Mesothelial cell of epicardium (in vitro differentiated cells): ENCODE measurements at regions not wholly inside any gene's neighbourhood (a gene's known extent, or its start where the extent isn't known, plus 50 kb on each side); places are given as distances from the start of the nearest gene placed in this dataset.

Source experiments
- DNase-seq, 2 experiments: peaks; one replicate each; pipeline ENCODE4 v3.0.0; 2021; ENCODE audit warnings: low spot score in 2 of 2; ENCODE audit not compliant: unreplicated experiment in 2 of 2
- H3K27ac Mint-ChIP-seq: 2 replicates; pipeline ENCODE4 v1.8.0; 2021; ENCODE audit warnings: mixed read lengths
- H3K27me3 Mint-ChIP-seq: 2 replicates; pipeline ENCODE4 v1.8.0; 2021; ENCODE audit warnings: low read depth, mixed read lengths
- H3K36me3 Mint-ChIP-seq: 2 replicates; pipeline ENCODE4 v1.8.0; 2021; ENCODE audit warnings: mixed read lengths
- H3K4me1 Mint-ChIP-seq: 2 replicates; pipeline ENCODE4 v1.8.0; 2021; ENCODE audit warnings: mixed read lengths
- H3K4me3 Mint-ChIP-seq: 2 replicates; pipeline ENCODE4 v1.8.0; 2021; ENCODE audit warnings: mild to moderate bottlenecking, moderate library complexity, mixed read lengths
- H3K9me3 Mint-ChIP-seq: 2 replicates; pipeline ENCODE4 v1.8.0; 2021; ENCODE audit warnings: mixed read lengths
- TF ChIP-seq, protein P1 (sequence below): fragments of 200-600 bp; sonication (generic); IDR thresholded peaks from one replicate; pipeline ENCODE4 v1.5.0; 2021; ENCODE audit warnings: antibody characterized with exemption; ENCODE audit not compliant: unreplicated experiment

DNA sequence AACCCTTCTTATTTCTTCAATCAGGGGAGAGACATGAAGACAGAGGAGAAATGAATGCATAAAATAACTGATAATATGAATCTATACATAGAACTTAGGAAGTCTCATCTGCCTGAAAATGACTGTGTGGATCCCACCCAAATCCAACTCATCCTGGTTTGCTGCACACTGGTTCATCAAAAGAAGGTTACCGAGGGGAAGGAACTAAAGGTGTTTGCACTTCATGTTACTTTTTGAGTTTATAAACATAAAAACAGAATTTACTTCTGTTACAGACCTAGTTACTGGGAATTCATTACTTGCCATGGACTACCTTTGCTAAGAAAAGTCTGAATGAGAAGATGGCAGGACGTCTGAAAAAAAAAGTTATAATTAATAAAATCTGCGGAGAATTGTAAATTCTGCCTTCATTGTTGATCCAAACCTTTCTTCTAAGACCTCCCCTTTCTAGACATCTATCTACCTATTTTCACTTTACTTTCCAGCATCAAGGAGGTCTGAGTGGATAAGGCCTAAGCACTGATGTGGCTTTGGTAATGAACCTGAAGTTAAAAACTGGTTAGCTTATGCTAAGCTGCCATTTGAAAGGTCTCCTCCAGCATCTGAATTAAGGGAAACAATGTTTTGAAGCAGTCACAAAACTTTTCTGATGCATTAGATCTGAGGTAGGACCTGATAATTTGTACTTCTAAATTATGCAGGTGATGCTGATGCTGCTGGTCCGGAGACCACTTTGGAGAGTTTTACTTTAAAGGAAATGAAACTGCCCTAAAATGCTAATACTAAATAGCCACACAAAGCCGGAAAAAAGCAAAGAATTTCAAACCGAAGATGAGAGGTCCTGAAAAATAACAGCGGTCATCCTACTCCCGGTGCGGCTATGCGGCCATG lies 84.0 kb downstream of the HFE start:
- peak overlapping the region; percentile 88 for H3K4me3 Mint-ChIP-seq
- no peaks in the 10 kb centered on the region for H3K27me3 Mint-ChIP-seq
- TF ChIP-seq, protein P1, sequence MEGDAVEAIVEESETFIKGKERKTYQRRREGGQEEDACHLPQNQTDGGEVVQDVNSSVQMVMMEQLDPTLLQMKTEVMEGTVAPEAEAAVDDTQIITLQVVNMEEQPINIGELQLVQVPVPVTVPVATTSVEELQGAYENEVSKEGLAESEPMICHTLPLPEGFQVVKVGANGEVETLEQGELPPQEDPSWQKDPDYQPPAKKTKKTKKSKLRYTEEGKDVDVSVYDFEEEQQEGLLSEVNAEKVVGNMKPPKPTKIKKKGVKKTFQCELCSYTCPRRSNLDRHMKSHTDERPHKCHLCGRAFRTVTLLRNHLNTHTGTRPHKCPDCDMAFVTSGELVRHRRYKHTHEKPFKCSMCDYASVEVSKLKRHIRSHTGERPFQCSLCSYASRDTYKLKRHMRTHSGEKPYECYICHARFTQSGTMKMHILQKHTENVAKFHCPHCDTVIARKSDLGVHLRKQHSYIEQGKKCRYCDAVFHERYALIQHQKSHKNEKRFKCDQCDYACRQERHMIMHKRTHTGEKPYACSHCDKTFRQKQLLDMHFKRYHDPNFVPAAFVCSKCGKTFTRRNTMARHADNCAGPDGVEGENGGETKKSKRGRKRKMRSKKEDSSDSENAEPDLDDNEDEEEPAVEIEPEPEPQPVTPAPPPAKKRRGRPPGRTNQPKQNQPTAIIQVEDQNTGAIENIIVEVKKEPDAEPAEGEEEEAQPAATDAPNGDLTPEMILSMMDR: no peak
- DNase-seq: no peak
- H3K27ac Mint-ChIP-seq: peak overlapping the region; percentile 99
- H3K4me1 Mint-ChIP-seq: peaks cover 23% of the 10 kb centered on the region
- H3K36me3 Mint-ChIP-seq: peaks cover 1% of the 10 kb centered on the region
- H3K9me3 Mint-ChIP-seq: no peaks in the 10 kb centered on the region

DNA sequence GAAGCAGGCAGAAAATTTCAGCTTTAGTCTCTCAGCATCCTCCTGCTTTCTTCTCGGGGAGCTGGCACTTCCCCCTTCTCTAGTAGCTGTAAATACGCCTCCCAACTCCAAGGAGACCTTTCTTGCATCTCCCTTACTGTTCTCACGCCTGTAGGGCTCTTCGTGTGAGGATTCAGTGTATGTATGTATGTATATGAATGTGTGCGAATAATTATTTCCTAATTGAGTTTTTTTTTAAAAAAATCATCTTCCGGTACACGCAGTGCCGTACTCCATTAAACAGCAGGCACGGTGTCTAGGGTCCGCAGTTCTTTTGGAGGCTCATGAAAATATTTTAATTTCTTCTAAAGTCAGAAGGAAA lies 85.4 kb downstream of the HFE start:
- Mint-ChIP-seq H3K36me3 (no peaks in the 10 kb centered on the region), H3K9me3 (no peaks in the 10 kb centered on the region), H3K27ac (peak overlapping the region; percentile 99), H3K27me3 (no peaks in the 10 kb centered on the region), H3K4me3 (peak overlapping the region; percentile 88), H3K4me1 (peaks cover 23% of the 10 kb centered on the region)
- TF ChIP-seq, protein P1: no peak
- DNase-seq: no peak

DNA sequence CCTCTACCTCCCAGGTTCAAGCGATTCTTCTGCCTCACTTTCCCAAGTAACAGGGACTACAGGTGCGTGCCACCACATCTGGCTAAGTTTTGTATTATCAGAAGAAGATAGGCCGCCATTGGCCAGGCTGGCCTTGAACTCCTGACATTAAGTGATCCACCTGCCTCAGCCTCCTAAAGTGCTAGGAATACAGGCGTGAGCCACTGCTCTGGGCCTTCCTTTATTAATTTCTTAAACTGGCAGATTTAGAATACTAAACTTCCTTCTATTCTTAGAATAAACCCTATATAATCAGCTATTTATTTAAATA lies 86.6 kb downstream of the HFE start:
- DNase-seq: no peak
- H3K36me3 Mint-ChIP-seq: no peaks in the 10 kb centered on the region

DNA sequence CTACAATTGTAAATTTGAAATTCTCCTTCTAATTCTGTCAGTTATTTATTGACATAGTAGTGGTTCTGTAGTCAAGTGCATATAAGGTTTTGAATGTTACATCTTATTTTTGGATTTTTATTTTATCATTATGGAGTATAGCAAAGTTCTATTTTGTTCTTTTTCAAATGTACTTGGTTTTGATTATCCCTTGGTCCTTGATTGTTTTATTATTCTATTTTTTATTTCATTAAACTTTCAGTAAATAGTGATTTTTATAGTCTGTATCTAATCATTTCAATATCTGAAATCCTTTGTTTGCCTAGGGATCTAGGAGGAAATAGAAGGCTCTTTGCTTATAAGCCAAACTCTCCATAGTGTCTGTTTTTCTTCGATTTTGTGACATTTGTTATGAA lies 87.8 kb downstream of the HFE start:
- no peak for DNase-seq
- TF ChIP-seq, protein P1: no peak
- Mint-ChIP-seq H3K4me3 (no peak overlapping the region), H3K9me3 (no peaks in the 10 kb centered on the region), H3K27me3 (no peaks in the 10 kb centered on the region), H3K36me3 (no peaks in the 10 kb centered on the region), H3K4me1 (peaks cover 22% of the 10 kb centered on the region), H3K27ac (peak overlapping the region; percentile 39)

More for the DNA sequence above, 86.6 kb downstream of the HFE start:
- H3K9me3 Mint-ChIP-seq: no peaks in the 10 kb centered on the region
- H3K27me3 Mint-ChIP-seq: no peaks in the 10 kb centered on the region
- peaks cover 23% of the 10 kb centered on the region for H3K4me1 Mint-ChIP-seq
- H3K4me3 Mint-ChIP-seq: peak overlapping the region; percentile 19
- peak overlapping the region; percentile 62 for H3K27ac Mint-ChIP-seq
- TF ChIP-seq, protein P1: no peak

DNA sequence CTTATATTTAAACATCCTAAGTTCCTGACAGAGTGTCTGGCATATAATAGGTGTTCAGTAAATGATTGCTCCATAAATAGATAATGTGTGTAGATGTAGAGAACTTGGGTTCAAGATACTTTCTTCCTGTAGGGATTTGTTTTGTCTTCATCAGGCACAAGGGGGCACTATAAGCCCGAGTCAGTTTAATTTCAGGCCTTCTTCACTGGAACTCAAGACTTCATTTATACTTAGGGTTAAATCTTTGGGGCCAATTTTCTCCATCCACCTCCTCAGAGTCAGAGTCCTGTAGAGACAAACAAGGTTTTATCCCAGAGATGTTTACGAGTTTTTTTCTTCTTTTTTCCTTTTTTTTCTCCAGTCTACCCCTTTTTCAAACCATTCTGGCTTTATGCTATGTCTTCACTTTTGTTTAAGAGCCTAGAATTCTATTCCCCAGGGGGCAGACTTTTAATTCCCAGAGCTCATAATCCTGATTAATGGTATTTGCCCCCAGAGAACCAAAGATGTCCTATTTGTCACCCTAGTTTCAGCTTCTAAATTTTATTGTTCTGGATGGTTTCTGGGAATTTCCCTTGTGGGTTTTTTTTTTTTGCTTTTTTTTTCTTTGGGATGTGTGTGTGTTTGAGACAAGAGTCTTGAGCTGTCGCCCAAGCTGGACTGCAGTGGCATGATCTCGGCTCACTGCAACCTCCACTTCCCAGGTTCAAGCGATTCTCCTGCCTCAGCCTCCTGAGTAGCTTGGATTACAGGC lies 88.4 kb downstream of the HFE start:
- no peak for DNase-seq
- Mint-ChIP-seq H3K9me3 (no peaks in the 10 kb centered on the region), H3K27ac (peak overlapping the region; percentile 39), H3K36me3 (no peaks in the 10 kb centered on the region), H3K27me3 (no peaks in the 10 kb centered on the region), H3K4me3 (no peak overlapping the region), H3K4me1 (peaks cover 17% of the 10 kb centered on the region)
- TF ChIP-seq, protein P1: peak; percentile 54
